ENCODE measurements at regions not wholly inside any gene's neighbourhood (a gene's known extent, or its start where the extent isn't known, plus 50 kb on each side); places are given as distances from the start of the nearest gene placed in this dataset.
A peak's percentile ranks its signal among the peaks of the same experiment; 100 is the strongest.
"Not testable (repeated sequence)": the region's sequence is repeated elsewhere in the genome, so short reads cannot be mapped to it uniquely, and the experiment has no call there.

GRCh38 chr20:19120569-19120968 is 91.9 kb upstream of the SLC24A3 start:
- no peak for DNase-seq

- DNase-seq = no peak
Measured at GRCh38 chr20:19121463-19121862, 91.0 kb upstream of the SLC24A3 start.

GRCh38 chr20:19121916-19122315 is 90.5 kb upstream of the SLC24A3 start:
- no peak for DNase-seq

GRCh38 chr20:19122395-19122794 is 90.0 kb upstream of the SLC24A3 start:
- DNase-seq = no peak

DNA sequence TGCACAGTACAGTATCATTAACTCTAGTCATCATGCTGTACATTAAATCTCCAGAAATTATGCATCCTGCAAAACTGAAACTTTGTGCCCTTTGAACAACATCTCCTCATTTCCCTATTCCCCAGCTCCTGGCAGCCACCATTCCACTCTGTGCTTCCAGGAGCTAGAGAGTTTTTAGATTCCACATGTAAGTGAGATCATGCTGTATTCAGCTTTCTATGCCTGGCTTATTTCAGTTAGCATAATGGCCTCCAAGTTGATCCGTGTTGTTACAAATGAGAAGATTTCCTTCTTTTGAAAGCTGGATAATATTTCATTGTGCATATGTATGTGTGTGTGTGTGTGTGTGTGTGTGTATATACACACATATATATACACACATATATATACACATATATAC is 86.9 kb upstream of the SLC24A3 start:
- no peak for DNase-seq

GRCh38 chr20:19129306-19129705 is 83.1 kb upstream of the SLC24A3 start:
- no peak for DNase-seq

GRCh38 chr20:19129976-19130612 is 82.3 kb upstream of the SLC24A3 start:
- no peak for DNase-seq

GRCh38 chr20:19130613-19130984 is 81.8 kb upstream of the SLC24A3 start:
- DNase-seq = no peak

DNA sequence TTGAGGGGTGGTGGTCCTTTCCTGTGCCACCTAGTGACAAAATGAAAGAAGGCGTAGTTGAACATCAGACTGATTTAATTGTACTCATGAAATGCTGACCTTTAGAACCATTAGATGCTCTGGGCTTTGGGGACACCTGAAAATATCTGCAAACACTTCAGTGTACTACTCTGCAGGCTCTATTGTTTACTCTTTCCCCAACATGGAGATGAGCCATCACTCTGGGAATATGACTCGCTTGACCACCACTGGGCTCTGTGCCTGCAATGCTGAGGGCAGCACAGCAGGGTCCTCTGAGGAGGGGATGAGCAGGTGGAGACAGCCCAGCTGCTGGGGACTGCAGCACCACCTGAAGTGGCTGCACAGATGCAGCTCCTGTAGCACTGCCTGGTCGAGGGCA is 74.8 kb upstream of the SLC24A3 start:
- no peak for DNase-seq

GRCh38 chr20:19138758-19139157 is 73.7 kb upstream of the SLC24A3 start:
- DNase-seq = no peak

GRCh38 chr20:19139584-19139983 is 72.9 kb upstream of the SLC24A3 start:
- DNase-seq = not testable (repeated sequence)

DNA sequence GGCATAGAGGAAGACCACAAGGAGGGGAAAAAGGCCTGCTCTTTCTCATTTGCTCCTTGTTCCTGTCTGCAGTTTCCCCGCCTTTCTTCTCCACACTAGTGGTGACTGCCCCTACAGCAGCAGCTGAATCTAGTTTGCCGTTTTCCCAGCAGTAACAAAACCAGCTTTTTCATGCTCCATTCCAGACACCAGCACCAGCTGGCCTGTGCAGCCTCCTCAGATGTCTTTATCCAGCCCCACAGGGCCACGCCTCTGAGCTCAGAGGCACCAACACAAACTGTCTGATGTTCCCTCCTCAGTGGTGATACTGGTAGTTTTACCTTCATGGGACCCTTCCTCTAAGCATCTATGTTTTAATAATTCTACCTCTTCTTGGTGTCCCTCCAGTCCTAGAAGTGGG is 70.4 kb upstream of the SLC24A3 start:
- DNase-seq = peak; percentile 31

- DNase-seq = no peak
Measured at GRCh38 chr20:19143890-19144289, 68.6 kb upstream of the SLC24A3 start.

GRCh38 chr20:19161336-19161735 is 51.1 kb upstream of the SLC24A3 start:
- DNase-seq = no peak
